Neural progenitor cell (in vitro differentiated cells): ENCODE measurements at regions not wholly inside any gene's neighbourhood (a gene's known extent, or its start where the extent isn't known, plus 50 kb on each side); places are given as distances from the start of the nearest gene placed in this dataset.
"Not testable (repeated sequence)": the region's sequence is repeated elsewhere in the genome, so short reads cannot be mapped to it uniquely, and the experiment has no call there.

Experiments
- DNase-seq: peaks from one replicate; pipeline ENCODE4 v3.0.0-alpha.2; 2016; ENCODE audit warnings: low spot score
- H2AFZ ChIP-seq: fragments of 200-600 bp; sonication (generic); replicated peaks from 2 replicates; pipeline ENCODE4 v1.6.1; 2016; ENCODE audit warnings: antibody characterized with exemption
- H3F3A ChIP-seq: fragments of 200-600 bp; sonication (generic); 2 replicates; pipeline ENCODE4 v1.6.1; 2016; ENCODE audit warnings: antibody characterized with exemption, low read depth
- H3K27ac ChIP-seq: fragments of 200-600 bp; sonication (generic); 2 replicates; pipeline ENCODE4 v1.5.1; 2016; ENCODE audit warnings: mild to moderate bottlenecking
- H3K27me3 ChIP-seq: fragments of 200-600 bp; sonication (generic); 2 replicates; pipeline ENCODE4 v1.6.1; 2016; ENCODE audit warnings: mild to moderate bottlenecking, moderate library complexity
- H3K36me3 ChIP-seq: fragments of 200-600 bp; sonication (generic); 2 replicates; pipeline ENCODE4 v1.5.1; 2016
- H3K4me1 ChIP-seq: fragments of 200-600 bp; sonication (generic); 2 replicates; pipeline ENCODE4 v1.6.1; 2016; ENCODE audit warnings: mixed run types
- H3K4me2 ChIP-seq: fragments of 200-600 bp; sonication (generic); 2 replicates; pipeline ENCODE4 v1.6.1; 2016
- H3K4me3 ChIP-seq: fragments of 200-600 bp; sonication (generic); 2 replicates; pipeline ENCODE4 v1.5.1; 2016
- H3K79me2 ChIP-seq: fragments of 200-600 bp; sonication (generic); 2 replicates; pipeline ENCODE4 v1.6.1; 2016; ENCODE audit warnings: low read depth
- H3K9ac ChIP-seq: fragments of 200-600 bp; sonication (generic); 2 replicates; pipeline ENCODE4 v1.6.1; 2016
- H3K9me3 ChIP-seq: fragments of 200-600 bp; sonication (generic); 2 replicates; pipeline ENCODE4 v1.5.1; 2016; ENCODE audit warnings: low read depth
- H4K20me1 ChIP-seq: fragments of 200-600 bp; sonication (generic); 2 replicates; pipeline ENCODE4 v1.6.1; 2016; ENCODE audit warnings: low read depth
- H3K27ac Mint-ChIP-seq: 3 replicates; pipeline ENCODE4 v1.8.0; 2021; ENCODE audit warnings: mixed read lengths
- H3K27me3 Mint-ChIP-seq: 2 replicates; pipeline ENCODE4 v1.8.0; 2022; ENCODE audit warnings: low read depth, mild to moderate bottlenecking, inconsistent platforms, moderate library complexity, mixed read lengths; ENCODE audit not compliant: insufficient read depth
- H3K36me3 Mint-ChIP-seq: 3 replicates; pipeline ENCODE4 v1.8.0; 2021; ENCODE audit warnings: mixed read lengths
- H3K4me1 Mint-ChIP-seq: 3 replicates; pipeline ENCODE4 v1.8.0; 2021; ENCODE audit warnings: mixed read lengths
- H3K4me3 Mint-ChIP-seq: 3 replicates; pipeline ENCODE4 v1.8.0; 2021; ENCODE audit warnings: mild to moderate bottlenecking, moderate library complexity, mixed read lengths
- H3K9me3 Mint-ChIP-seq: 3 replicates; pipeline ENCODE4 v1.8.0; 2020; ENCODE audit warnings: mixed read lengths
- EZH2 ChIP-seq: fragments of 200-600 bp; sonication (generic); IDR thresholded peaks from 2 replicates; pipeline ENCODE4 v1.6.1; 2017; ENCODE audit warnings: antibody characterized with exemption, mild to moderate bottlenecking, moderate library complexity
- EZH2phosphoT487 ChIP-seq: fragments of 200-600 bp; sonication (generic); IDR thresholded peaks from 2 replicates; pipeline ENCODE4 v1.6.1; 2017; ENCODE audit warnings: antibody characterized with exemption
- TF ChIP-seq, protein P1 (sequence below): fragments of 200-600 bp; sonication (generic); IDR thresholded peaks from 2 replicates; pipeline ENCODE4 v1.5.1; 2017; ENCODE audit warnings: antibody characterized with exemption, mild to moderate bottlenecking

DNA sequence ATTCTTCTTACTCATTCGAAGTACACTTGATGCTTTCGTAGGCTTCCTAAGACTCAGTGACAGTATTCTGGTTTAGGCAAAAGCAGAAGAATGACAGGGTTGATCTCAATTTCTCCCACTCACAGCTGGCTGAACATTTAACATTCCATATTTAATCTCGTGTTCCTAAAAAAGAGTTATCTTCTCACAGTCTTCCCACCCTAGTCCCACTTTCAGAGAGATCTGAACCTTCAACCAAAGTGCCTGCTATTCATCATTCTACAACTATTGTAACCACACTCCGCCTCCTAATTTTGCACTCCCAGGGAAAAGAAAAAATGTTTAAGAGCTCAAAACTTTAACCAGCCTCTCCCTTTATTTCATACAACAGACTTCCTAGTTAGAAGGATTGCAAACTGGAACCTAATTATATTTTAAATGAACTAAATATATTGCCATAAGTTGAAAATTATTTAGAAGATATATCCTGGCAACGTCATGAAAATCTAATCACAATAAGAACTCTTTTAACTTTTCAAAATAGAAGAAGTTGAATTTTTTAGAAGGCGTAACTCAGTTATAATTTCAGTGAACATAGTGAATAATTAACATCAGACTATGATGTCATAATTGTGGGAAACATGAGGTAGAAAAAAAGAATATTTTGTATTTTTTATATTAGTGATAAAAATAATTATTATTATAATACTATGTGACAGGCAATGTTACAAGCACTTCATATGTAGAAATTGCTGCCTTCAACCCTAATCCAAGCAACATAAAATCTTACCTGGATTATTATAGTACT is 540.9 kb upstream of the ADGRL2 start:
- no peak for TF ChIP-seq EZH2phosphoT487
- TF ChIP-seq EZH2, result no peak
- H3K4me3 Mint-ChIP-seq, result no peak overlapping the region
- no peaks in the 10 kb centered on the region for H3K36me3 Mint-ChIP-seq
- no peaks in the 10 kb centered on the region for H3K36me3 ChIP-seq
- peaks cover under 1% of the 10 kb centered on the region for H3K4me1 Mint-ChIP-seq
- H3K27me3 ChIP-seq, result no peaks in the 10 kb centered on the region
- no peak for DNase-seq
- no peak overlapping the region for H3K4me3 ChIP-seq
- H3K27ac ChIP-seq, result no peak overlapping the region
- no peaks in the 10 kb centered on the region for H3F3A ChIP-seq
- H3K27ac Mint-ChIP-seq, result no peak overlapping the region
- H4K20me1 ChIP-seq, result no peaks in the 10 kb centered on the region
- H3K4me1 ChIP-seq, result no peaks in the 10 kb centered on the region
- no peak overlapping the region for H2AFZ ChIP-seq
- H3K79me2 ChIP-seq, result no peaks in the 10 kb centered on the region
- H3K4me2 ChIP-seq, result no peak overlapping the region
- H3K9me3 ChIP-seq, result no peaks in the 10 kb centered on the region
- no peak overlapping the region for H3K9ac ChIP-seq
- H3K9me3 Mint-ChIP-seq, result no peaks in the 10 kb centered on the region
- H3K27me3 Mint-ChIP-seq, result peaks cover 2% of the 10 kb centered on the region

DNA sequence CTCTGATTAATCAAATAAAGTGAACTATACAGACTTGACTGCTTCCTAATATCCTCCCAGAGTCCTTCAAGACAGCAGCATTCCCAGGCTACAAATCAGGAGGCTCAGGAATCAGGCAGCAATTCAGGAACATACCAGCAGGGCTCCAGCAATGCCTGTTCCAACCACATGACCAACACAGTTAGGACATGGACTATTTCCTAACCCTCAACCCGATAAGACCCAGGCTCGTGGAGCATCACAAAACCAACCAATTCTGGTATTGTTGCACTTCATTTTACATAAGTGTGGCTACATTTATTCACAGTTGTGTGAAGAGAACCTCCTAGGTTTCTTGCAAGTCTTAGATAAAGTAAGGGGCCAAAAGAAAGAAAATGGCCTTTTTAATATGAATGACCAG is 546.2 kb upstream of the ADGRL2 start:
- no peaks in the 10 kb centered on the region for H4K20me1 ChIP-seq
- TF ChIP-seq, protein P1, sequence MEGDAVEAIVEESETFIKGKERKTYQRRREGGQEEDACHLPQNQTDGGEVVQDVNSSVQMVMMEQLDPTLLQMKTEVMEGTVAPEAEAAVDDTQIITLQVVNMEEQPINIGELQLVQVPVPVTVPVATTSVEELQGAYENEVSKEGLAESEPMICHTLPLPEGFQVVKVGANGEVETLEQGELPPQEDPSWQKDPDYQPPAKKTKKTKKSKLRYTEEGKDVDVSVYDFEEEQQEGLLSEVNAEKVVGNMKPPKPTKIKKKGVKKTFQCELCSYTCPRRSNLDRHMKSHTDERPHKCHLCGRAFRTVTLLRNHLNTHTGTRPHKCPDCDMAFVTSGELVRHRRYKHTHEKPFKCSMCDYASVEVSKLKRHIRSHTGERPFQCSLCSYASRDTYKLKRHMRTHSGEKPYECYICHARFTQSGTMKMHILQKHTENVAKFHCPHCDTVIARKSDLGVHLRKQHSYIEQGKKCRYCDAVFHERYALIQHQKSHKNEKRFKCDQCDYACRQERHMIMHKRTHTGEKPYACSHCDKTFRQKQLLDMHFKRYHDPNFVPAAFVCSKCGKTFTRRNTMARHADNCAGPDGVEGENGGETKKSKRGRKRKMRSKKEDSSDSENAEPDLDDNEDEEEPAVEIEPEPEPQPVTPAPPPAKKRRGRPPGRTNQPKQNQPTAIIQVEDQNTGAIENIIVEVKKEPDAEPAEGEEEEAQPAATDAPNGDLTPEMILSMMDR, result peak; percentile 42
- TF ChIP-seq EZH2phosphoT487, result no peak
- H3K4me3 ChIP-seq, result no peak overlapping the region

DNA sequence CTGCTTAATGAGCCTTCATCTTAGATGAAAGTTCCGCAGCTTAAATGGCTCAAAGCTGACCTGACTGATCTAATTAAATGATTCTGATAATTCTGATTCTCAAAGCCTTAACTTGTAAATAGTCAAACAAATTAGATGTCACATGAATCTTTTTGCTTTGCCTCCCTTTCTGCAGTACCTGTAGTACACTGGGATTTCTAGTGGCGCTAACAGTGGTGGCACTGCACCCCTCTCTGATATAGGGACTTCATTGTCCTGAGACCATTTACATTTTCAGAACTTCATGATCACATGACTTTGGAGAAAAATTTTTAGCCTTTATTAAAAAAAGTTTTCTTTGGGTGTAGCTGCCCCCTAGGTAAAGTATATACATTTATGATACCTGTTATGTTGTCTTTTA is 546.7 kb upstream of the ADGRL2 start:
- Histone ChIP-seq H3K9ac (no peak overlapping the region), H3K4me1 (no peaks in the 10 kb centered on the region), H3K4me2 (no peak overlapping the region), H3F3A (no peaks in the 10 kb centered on the region), H3K79me2 (no peaks in the 10 kb centered on the region), H3K4me3 (no peak overlapping the region), H3K9me3 (no peaks in the 10 kb centered on the region), H3K36me3 (no peaks in the 10 kb centered on the region), H2AFZ (peak overlapping the region; percentile 19), H3K27me3 (no peaks in the 10 kb centered on the region), H3K27ac (no peak overlapping the region), H4K20me1 (no peaks in the 10 kb centered on the region)
- no peaks in the 10 kb centered on the region for H3K36me3 Mint-ChIP-seq
- no peak overlapping the region for H3K4me3 Mint-ChIP-seq
- no peak for TF ChIP-seq EZH2phosphoT487
- TF ChIP-seq, protein P1, result no peak
- no peak for TF ChIP-seq EZH2
- H3K27ac Mint-ChIP-seq, result no peak overlapping the region
- H3K9me3 Mint-ChIP-seq, result peaks cover 3% of the 10 kb centered on the region
- H3K27me3 Mint-ChIP-seq, result no peaks in the 10 kb centered on the region
- DNase-seq, result no peak
- H3K4me1 Mint-ChIP-seq, result no peaks in the 10 kb centered on the region

More for the DNA sequence above, 546.2 kb upstream of the ADGRL2 start:
- Mint-ChIP-seq H3K27ac (no peak overlapping the region), H3K27me3 (no peaks in the 10 kb centered on the region), H3K4me3 (no peak overlapping the region), H3K36me3 (no peaks in the 10 kb centered on the region), H3K4me1 (no peaks in the 10 kb centered on the region), H3K9me3 (peaks cover 3% of the 10 kb centered on the region)
- DNase-seq, result no peak
- Histone ChIP-seq H3K4me2 (no peak overlapping the region), H2AFZ (no peak overlapping the region), H3F3A (no peaks in the 10 kb centered on the region), H3K9me3 (no peaks in the 10 kb centered on the region), H3K36me3 (no peaks in the 10 kb centered on the region), H3K27ac (no peak overlapping the region), H3K79me2 (no peaks in the 10 kb centered on the region), H3K4me1 (no peaks in the 10 kb centered on the region), H3K27me3 (no peaks in the 10 kb centered on the region), H3K9ac (no peak overlapping the region)

DNA sequence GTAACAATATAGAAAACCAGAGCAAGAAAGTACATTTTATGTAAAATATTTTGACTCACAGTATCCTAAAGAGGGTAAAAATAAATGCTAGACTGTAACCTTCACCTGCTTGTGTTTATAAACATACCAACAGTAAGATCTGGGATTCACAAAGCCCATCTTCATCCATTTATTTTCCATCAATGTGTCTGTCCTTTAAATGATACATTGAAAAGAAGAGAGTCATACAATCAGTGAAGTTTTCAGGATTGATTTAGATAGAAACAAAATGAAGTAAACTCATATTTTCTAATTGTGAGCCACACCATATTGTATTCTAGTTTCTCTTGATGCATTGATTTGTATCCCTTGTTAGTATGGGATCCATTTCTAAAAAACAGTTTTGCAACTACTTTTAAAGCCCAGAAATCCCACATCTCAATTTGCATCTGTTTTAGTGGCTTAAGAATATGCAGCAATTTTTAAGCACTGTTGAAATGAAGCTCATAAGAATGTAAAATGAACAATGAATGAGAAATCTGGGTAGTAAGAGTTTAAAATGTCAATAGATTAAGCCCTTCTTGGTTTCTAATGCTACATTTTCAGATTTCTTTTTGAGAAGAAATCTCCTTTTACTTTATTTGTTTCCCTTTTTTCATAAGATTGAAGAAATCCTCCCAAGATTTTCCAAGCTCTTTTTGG is 548.1 kb upstream of the ADGRL2 start:
- H3K9me3 ChIP-seq, result no peaks in the 10 kb centered on the region
- no peak overlapping the region for H2AFZ ChIP-seq
- Mint-ChIP-seq H3K36me3 (no peaks in the 10 kb centered on the region), H3K4me1 (no peaks in the 10 kb centered on the region), H3K9me3 (peaks cover 3% of the 10 kb centered on the region), H3K27me3 (no peaks in the 10 kb centered on the region), H3K4me3 (no peak overlapping the region), H3K27ac (no peak overlapping the region)
- no peak overlapping the region for H3K9ac ChIP-seq
- H4K20me1 ChIP-seq, result no peaks in the 10 kb centered on the region
- TF ChIP-seq EZH2 (no peak), EZH2phosphoT487 (no peak)
- TF ChIP-seq, protein P1, result no peak
- no peak overlapping the region for H3K27ac ChIP-seq
- H3K4me1 ChIP-seq, result no peaks in the 10 kb centered on the region
- H3K79me2 ChIP-seq, result no peaks in the 10 kb centered on the region
- no peaks in the 10 kb centered on the region for H3K27me3 ChIP-seq
- no peaks in the 10 kb centered on the region for H3F3A ChIP-seq
- no peaks in the 10 kb centered on the region for H3K36me3 ChIP-seq
- no peak overlapping the region for H3K4me2 ChIP-seq
- DNase-seq, result no peak
- H3K4me3 ChIP-seq, result no peak overlapping the region

DNA sequence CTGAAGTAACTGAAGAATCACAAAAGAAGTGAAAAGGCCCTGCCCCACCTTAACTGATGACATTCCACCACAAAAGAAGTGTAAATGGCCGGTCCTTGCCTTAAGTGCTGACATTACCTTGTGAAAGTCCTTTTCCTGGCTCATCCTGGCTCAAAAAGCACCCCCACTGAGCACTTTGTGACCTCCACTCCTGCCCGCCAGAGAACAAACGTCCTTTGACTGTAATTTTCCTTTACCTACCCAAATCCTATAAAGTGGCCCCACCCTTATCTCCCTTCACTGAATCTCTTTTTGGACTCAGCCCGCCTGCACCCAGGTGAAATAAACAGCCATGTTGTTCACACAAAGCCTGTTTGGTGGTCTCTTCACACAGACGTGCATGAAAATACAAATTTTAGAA is 549.9 kb upstream of the ADGRL2 start:
- DNase-seq, H3K36me3 ChIP-seq, H3K27me3 ChIP-seq, H3K9me3 ChIP-seq, H3K4me1 Mint-ChIP-seq, H3K4me3 Mint-ChIP-seq, H3K27ac ChIP-seq, H2AFZ ChIP-seq, H3K4me1 ChIP-seq, H3K27ac Mint-ChIP-seq, H3K79me2 ChIP-seq, H3K4me2 ChIP-seq, H3K36me3 Mint-ChIP-seq, H3K9ac ChIP-seq, H4K20me1 ChIP-seq, H3K4me3 ChIP-seq, H3K27me3 Mint-ChIP-seq, H3F3A ChIP-seq: not testable (repeated sequence)
- H3K9me3 Mint-ChIP-seq, result peaks cover 17% of the 10 kb centered on the region
